GM23338 (cell line): ENCODE measurements at regions not wholly inside any gene's neighbourhood (a gene's known extent, or its start where the extent isn't known, plus 50 kb on each side); places are given as distances from the start of the nearest gene placed in this dataset.

ENCODE experiments used
- ETS1 ChIP-seq: IDR thresholded peaks from 2 replicates; pipeline ENCODE4 v1.6.1; 2016; ENCODE audit warnings: antibody characterized with exemption
- EZH2 ChIP-seq: fragments of 200-600 bp; sonication (generic); IDR thresholded peaks from one replicate; pipeline ENCODE4 v1.8.0; 2017; ENCODE audit warnings: antibody characterized with exemption, mild to moderate bottlenecking, low read depth; ENCODE audit not compliant: unreplicated experiment
- JUNB ChIP-seq: IDR thresholded peaks from one replicate; pipeline ENCODE4 v1.6.1; 2016; ENCODE audit warnings: antibody characterized with exemption; ENCODE audit not compliant: unreplicated experiment
- REST ChIP-seq: IDR thresholded peaks from one replicate; pipeline ENCODE4 v1.6.1; 2018; ENCODE audit warnings: antibody characterized with exemption; ENCODE audit not compliant: unreplicated experiment
- ZNF114 ChIP-seq: fragments of 250-450 bp; sonication (Bioruptor Pico); IDR thresholded peaks from 2 replicates; pipeline ENCODE4 v1.5.0; 2020; ENCODE audit warnings: mild to moderate bottlenecking, moderate library complexity
- ZNF462 ChIP-seq: fragments of 250-450 bp; sonication (Bioruptor Pico); IDR thresholded peaks from 2 replicates; pipeline ENCODE4 v1.5.0; 2020; ENCODE audit warnings: mild to moderate bottlenecking, moderate library complexity

GRCh38 chr14:100441271-100441947 lies 118.3 kb downstream of the SLC25A47 start (continued):
- TF ChIP-seq ZNF462 (CRISPR knock-in tag), result no peak
- TF ChIP-seq EZH2, result no peak
- TF ChIP-seq ZNF114 (CRISPR knock-in tag), result no peak
- no peak for TF ChIP-seq REST
- TF ChIP-seq JUNB, result no peak
- no peak for TF ChIP-seq ETS1
